ENCODE measurements at regions not wholly inside any gene's neighbourhood (a gene's known extent, or its start where the extent isn't known, plus 50 kb on each side); places are given as distances from the start of the nearest gene placed in this dataset.

- no peak overlapping the region for H3K27ac ChIP-seq (replicated peaks)
- H3K4me3 ChIP-seq (replicated peaks; ENCODE audit: insufficient read depth, low read length), result no peak overlapping the region
- no peak for DNase-seq (ENCODE audit: low read depth in 1 of 2, low spot score in 1 of 2)
- H3K27me3 ChIP-seq (ENCODE audit: insufficient read depth, poor library complexity, severe bottlenecking), result no peaks in the 10 kb centered on the region
- TF ChIP-seq GABPA (IDR thresholded peaks at IDR 0.05; ENCODE audit: low read depth), result no peak
- TF ChIP-seq POLR2AphosphoS5 (IDR thresholded peaks at IDR 0.05; ENCODE audit: low read depth), result no peak
- TF ChIP-seq SPI1 (IDR thresholded peaks at IDR 0.05; ENCODE audit: borderline replicate concordance, low read depth), result no peak
- TF ChIP-seq, protein P1, sequence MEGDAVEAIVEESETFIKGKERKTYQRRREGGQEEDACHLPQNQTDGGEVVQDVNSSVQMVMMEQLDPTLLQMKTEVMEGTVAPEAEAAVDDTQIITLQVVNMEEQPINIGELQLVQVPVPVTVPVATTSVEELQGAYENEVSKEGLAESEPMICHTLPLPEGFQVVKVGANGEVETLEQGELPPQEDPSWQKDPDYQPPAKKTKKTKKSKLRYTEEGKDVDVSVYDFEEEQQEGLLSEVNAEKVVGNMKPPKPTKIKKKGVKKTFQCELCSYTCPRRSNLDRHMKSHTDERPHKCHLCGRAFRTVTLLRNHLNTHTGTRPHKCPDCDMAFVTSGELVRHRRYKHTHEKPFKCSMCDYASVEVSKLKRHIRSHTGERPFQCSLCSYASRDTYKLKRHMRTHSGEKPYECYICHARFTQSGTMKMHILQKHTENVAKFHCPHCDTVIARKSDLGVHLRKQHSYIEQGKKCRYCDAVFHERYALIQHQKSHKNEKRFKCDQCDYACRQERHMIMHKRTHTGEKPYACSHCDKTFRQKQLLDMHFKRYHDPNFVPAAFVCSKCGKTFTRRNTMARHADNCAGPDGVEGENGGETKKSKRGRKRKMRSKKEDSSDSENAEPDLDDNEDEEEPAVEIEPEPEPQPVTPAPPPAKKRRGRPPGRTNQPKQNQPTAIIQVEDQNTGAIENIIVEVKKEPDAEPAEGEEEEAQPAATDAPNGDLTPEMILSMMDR (IDR thresholded peaks at IDR 0.05; ENCODE audit: insufficient read depth, low read length), result no peak
- TF ChIP-seq, protein P2, sequence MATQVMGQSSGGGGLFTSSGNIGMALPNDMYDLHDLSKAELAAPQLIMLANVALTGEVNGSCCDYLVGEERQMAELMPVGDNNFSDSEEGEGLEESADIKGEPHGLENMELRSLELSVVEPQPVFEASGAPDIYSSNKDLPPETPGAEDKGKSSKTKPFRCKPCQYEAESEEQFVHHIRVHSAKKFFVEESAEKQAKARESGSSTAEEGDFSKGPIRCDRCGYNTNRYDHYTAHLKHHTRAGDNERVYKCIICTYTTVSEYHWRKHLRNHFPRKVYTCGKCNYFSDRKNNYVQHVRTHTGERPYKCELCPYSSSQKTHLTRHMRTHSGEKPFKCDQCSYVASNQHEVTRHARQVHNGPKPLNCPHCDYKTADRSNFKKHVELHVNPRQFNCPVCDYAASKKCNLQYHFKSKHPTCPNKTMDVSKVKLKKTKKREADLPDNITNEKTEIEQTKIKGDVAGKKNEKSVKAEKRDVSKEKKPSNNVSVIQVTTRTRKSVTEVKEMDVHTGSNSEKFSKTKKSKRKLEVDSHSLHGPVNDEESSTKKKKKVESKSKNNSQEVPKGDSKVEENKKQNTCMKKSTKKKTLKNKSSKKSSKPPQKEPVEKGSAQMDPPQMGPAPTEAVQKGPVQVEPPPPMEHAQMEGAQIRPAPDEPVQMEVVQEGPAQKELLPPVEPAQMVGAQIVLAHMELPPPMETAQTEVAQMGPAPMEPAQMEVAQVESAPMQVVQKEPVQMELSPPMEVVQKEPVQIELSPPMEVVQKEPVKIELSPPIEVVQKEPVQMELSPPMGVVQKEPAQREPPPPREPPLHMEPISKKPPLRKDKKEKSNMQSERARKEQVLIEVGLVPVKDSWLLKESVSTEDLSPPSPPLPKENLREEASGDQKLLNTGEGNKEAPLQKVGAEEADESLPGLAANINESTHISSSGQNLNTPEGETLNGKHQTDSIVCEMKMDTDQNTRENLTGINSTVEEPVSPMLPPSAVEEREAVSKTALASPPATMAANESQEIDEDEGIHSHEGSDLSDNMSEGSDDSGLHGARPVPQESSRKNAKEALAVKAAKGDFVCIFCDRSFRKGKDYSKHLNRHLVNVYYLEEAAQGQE (IDR thresholded peaks at IDR 0.05; ENCODE audit: insufficient replicate concordance, low read depth), result no peak
These were observed 264.6 kb downstream of the DUSP10 start for GRCh38 chr1:221477252-221477651.

- peak in 1 of 2 experiments; percentile 56 for DNase-seq (ENCODE audit: low read depth in 1 of 2, low spot score in 1 of 2)
- Histone ChIP-seq H3K27ac (replicated peaks) (no peak overlapping the region), H3K4me3 (replicated peaks; ENCODE audit: insufficient read depth, low read length) (no peak overlapping the region), H3K27me3 (ENCODE audit: insufficient read depth, poor library complexity, severe bottlenecking) (no peaks in the 10 kb centered on the region)
- no peak for TF ChIP-seq SPI1 (IDR thresholded peaks at IDR 0.05; ENCODE audit: borderline replicate concordance, low read depth)
- TF ChIP-seq, protein P1 (IDR thresholded peaks at IDR 0.05; ENCODE audit: insufficient read depth, low read length), result peak; percentile 66
These were observed 263.6 kb downstream of the DUSP10 start for GRCh38 chr1:221478050-221478949.

GRCh38 chr1:221487781-221488524 lies 253.9 kb downstream of the DUSP10 start:
- TF ChIP-seq GABPA (IDR thresholded peaks at IDR 0.05; ENCODE audit: low read depth) (no peak), SPI1 (IDR thresholded peaks at IDR 0.05; ENCODE audit: borderline replicate concordance, low read depth) (no peak), POLR2AphosphoS5 (IDR thresholded peaks at IDR 0.05; ENCODE audit: low read depth) (no peak)
- TF ChIP-seq, protein P1 (IDR thresholded peaks at IDR 0.05; ENCODE audit: insufficient read depth, low read length), result no peak
- TF ChIP-seq, protein P2 (IDR thresholded peaks at IDR 0.05; ENCODE audit: insufficient replicate concordance, low read depth), result no peak
- no peak overlapping the region for H3K27ac ChIP-seq (replicated peaks)
- DNase-seq (ENCODE audit: low read depth in 1 of 2, low spot score in 1 of 2), result no peak

More at GRCh38 chr1:221487781-221488524, 253.9 kb downstream of the DUSP10 start:
- Histone ChIP-seq H3K27me3 (ENCODE audit: insufficient read depth, poor library complexity, severe bottlenecking) (no peaks in the 10 kb centered on the region), H3K4me3 (replicated peaks; ENCODE audit: insufficient read depth, low read length) (no peak overlapping the region)
